GM12878 (cell line): ENCODE measurements at regions not wholly inside any gene's neighbourhood (a gene's known extent, or its start where the extent isn't known, plus 50 kb on each side); places are given as distances from the start of the nearest gene placed in this dataset.

Experiments
- ATAC-seq: fragments of 200-7000 bp; cut with Tn5 transposase; 3 replicates; pipeline ENCODE4 v1.9.1; 2020; ENCODE audit warnings: mild to moderate bottlenecking, moderate library complexity
- BruUV-seq: library from RNA; stranded (reverse); fragments of 400-500 nt; replicated peaks from 2 replicates; lab custom pipeline; 2021; lab: Mats Ljungman, UMichigan
- CTCF ChIA-PET: fragments of 300-600 bp; sonication (Branson Sonifier 250); formaldehyde crosslinking; extraction: SDS; loops from one replicate; lab custom pipeline; 2021; ENCODE audit warnings: inconsistent platforms; lab: Yijun Ruan, JAX
- POLR2A ChIA-PET: fragments of 350-600 bp; formaldehyde crosslinking; extraction: SDS; loops from one replicate; lab custom pipeline; 2021; ENCODE audit warnings: inconsistent platforms; lab: Charles Lee
- RAD21 ChIA-PET: fragments of 300-600 bp; sonication (Branson Sonifier 250); formaldehyde crosslinking; loops from one replicate; lab custom pipeline; 2023; ENCODE audit warnings: antibody characterized with exemption; ENCODE audit not compliant: unreplicated experiment; lab: Charles Lee
- SMC1A ChIA-PET: fragments of 300-600 bp; sonication (Branson Sonifier 250); formaldehyde crosslinking; loops from one replicate; lab custom pipeline; 2023; ENCODE audit not compliant: unreplicated experiment, uncharacterized antibody; lab: Charles Lee
- DNase-seq: peaks from one replicate; pipeline ENCODE4 v3.0.0-alpha.2; 2011; ENCODE audit warnings: low read depth, low spot score
- FAIRE-seq: peaks from 3 replicates; lab custom pipeline; 2011; peaks lifted over from hg19 to GRCh38; lab: Jason Lieb, UNC
- H2AFZ ChIP-seq: 2 replicates; pipeline ENCODE4 v1.6.0; 2011; ENCODE audit warnings: low read depth, low read length, control low read depth; ENCODE audit not compliant: control insufficient read depth
- H3K27ac ChIP-seq: 2 replicates; pipeline ENCODE4 v1.5.1; 2011; ENCODE audit warnings: control low read depth; ENCODE audit not compliant: control insufficient read depth, insufficient read depth
- H3K27me3 ChIP-seq, 2 experiments: replicated peaks in 1 of 2; 2 replicates each; pipeline versions ENCODE4 v1.6.0 to v1.6.1; 2011; ENCODE audit warnings: low read length in 1 of 2; ENCODE audit not compliant: control insufficient read depth in 2 of 2, insufficient read depth in 2 of 2
- H3K36me3 ChIP-seq, 2 experiments: 2 replicates each; pipeline ENCODE4 v1.5.1; 2011; ENCODE audit warnings: low read length in 1 of 2; ENCODE audit not compliant: control insufficient read depth in 2 of 2, insufficient read depth in 2 of 2
- H3K4me1 ChIP-seq: 2 replicates; pipeline ENCODE4 v1.6.1; 2011; ENCODE audit warnings: mild to moderate bottlenecking, low read length, moderate library complexity, mixed read lengths; ENCODE audit not compliant: control insufficient read depth, insufficient read depth
- H3K4me2 ChIP-seq: 2 replicates; pipeline ENCODE4 v1.6.0; 2011; ENCODE audit warnings: control low read depth; ENCODE audit not compliant: control insufficient read depth, insufficient read depth
- H3K4me3 ChIP-seq: fragments of 200-600 bp; sonication (generic); 2 replicates; pipeline ENCODE4 v1.5.1; 2016
- H3K79me2 ChIP-seq: 2 replicates; pipeline ENCODE4 v1.6.0; 2011; ENCODE audit warnings: low read length; ENCODE audit not compliant: control insufficient read depth, insufficient read depth
- H3K9ac ChIP-seq: 2 replicates; pipeline ENCODE4 v1.8.0; 2011; ENCODE audit warnings: low read length, control low read depth, mixed read lengths; ENCODE audit not compliant: control insufficient read depth, insufficient read depth
- H3K9me3 ChIP-seq: replicated peaks from 3 replicates; pipeline ENCODE4 v1.5.1; 2011; ENCODE audit warnings: mild to moderate bottlenecking, low read length; ENCODE audit not compliant: control insufficient read depth, insufficient read depth
- H4K20me1 ChIP-seq: 2 replicates; pipeline ENCODE4 v1.6.0; 2011; ENCODE audit not compliant: control insufficient read depth, insufficient read depth
- ATF2 ChIP-seq: IDR thresholded peaks from 2 replicates; pipeline ENCODE4 v1.6.1; 2012; ENCODE audit warnings: low read length, inconsistent platforms
- ATF7 ChIP-seq: fragments of 450-650 bp; IDR thresholded peaks from 2 replicates; pipeline ENCODE4 v1.6.1; 2016; ENCODE audit warnings: low read depth, mild to moderate bottlenecking
- CBX5 ChIP-seq: sonication (generic); IDR thresholded peaks from 2 replicates; pipeline ENCODE4 v1.6.1; 2016; ENCODE audit warnings: low read depth, moderate library complexity, mild to moderate bottlenecking, inconsistent platforms
- DPF2 ChIP-seq: fragments of 450-650 bp; IDR thresholded peaks from 2 replicates; pipeline ENCODE4 v1.6.1; 2017; ENCODE audit warnings: mild to moderate bottlenecking
- EP300 ChIP-seq, 2 experiments: fragments of 150-350 bp in 1 of 2; IDR thresholded peaks; 2 replicates each; pipeline ENCODE4 v1.6.1; 2011 to 2012; ENCODE audit warnings: low read depth in 2 of 2, low read length in 2 of 2, borderline replicate concordance in 1 of 2, improper control_type of control experiment in 1 of 2, inconsistent platforms in 1 of 2; ENCODE audit not compliant: control insufficient read depth in 1 of 2
- EZH2 ChIP-seq: IDR thresholded peaks from 2 replicates; pipeline ENCODE4 v1.6.1; 2012; ENCODE audit warnings: low read depth, mild to moderate bottlenecking, control low read depth, inconsistent platforms, low read length, borderline replicate concordance; ENCODE audit not compliant: control insufficient read depth
- GABPA ChIP-seq: IDR thresholded peaks from 2 replicates; pipeline ENCODE4 v1.6.1; 2014; ENCODE audit warnings: antibody characterized with exemption, low read depth, mild to moderate bottlenecking, inconsistent platforms
- HDAC2 ChIP-seq: fragments of 200-600 bp; sonication (generic); IDR thresholded peaks from 2 replicates; pipeline ENCODE4 v1.6.1; 2017
- IKZF1 ChIP-seq: fragments of 450-650 bp; conservative IDR thresholded peaks from 2 replicates; pipeline ENCODE4 v1.6.1; 2017; ENCODE audit warnings: antibody characterized with exemption, mild to moderate bottlenecking
- IKZF2 ChIP-seq, 2 experiments: fragments of 450-650 bp; IDR thresholded peaks; 2 replicates each; pipeline ENCODE4 v1.6.1; 2017; ENCODE audit warnings: mild to moderate bottlenecking in 2 of 2, moderate library complexity in 2 of 2
- MAX ChIP-seq: IDR thresholded peaks from 2 replicates; pipeline ENCODE4 v1.6.1; 2012; ENCODE audit warnings: low read depth, low read length, improper control_type of control experiment
- MEF2A ChIP-seq: IDR thresholded peaks from 2 replicates; pipeline ENCODE4 v1.6.1; 2011; ENCODE audit warnings: low read depth, mild to moderate bottlenecking, low read length, moderate library complexity; ENCODE audit not compliant: insufficient read depth
- MEF2B ChIP-seq: fragments of 450-650 bp; IDR thresholded peaks from 2 replicates; pipeline ENCODE4 v1.6.1; 2018; ENCODE audit warnings: mild to moderate bottlenecking, moderate library complexity; ENCODE audit not compliant: partially characterized antibody, poor library complexity, severe bottlenecking
- MTA2 ChIP-seq: fragments of 450-650 bp; IDR thresholded peaks from 2 replicates; pipeline ENCODE4 v1.6.1; 2016; ENCODE audit warnings: low read depth, mild to moderate bottlenecking, moderate library complexity
- MXI1 ChIP-seq: fragments of 150-350 bp; IDR thresholded peaks from 2 replicates; pipeline ENCODE4 v1.6.1; 2011; ENCODE audit warnings: low read depth, mild to moderate bottlenecking, inconsistent platforms, low read length, improper control_type of control experiment
- NBN ChIP-seq: fragments of 450-650 bp; IDR thresholded peaks from 2 replicates; pipeline ENCODE4 v1.6.1; 2016
- PAX5 ChIP-seq: IDR thresholded peaks from 2 replicates; pipeline ENCODE4 v1.6.1; 2011; ENCODE audit warnings: low read depth, low read length, borderline replicate concordance
- POLR2AphosphoS5 ChIP-seq: IDR thresholded peaks from 2 replicates; pipeline ENCODE4 v1.6.1; 2011; ENCODE audit warnings: mild to moderate bottlenecking, low read length, inconsistent platforms
- RAD51 ChIP-seq: fragments of 450-650 bp; IDR thresholded peaks from 2 replicates; pipeline ENCODE4 v1.6.1; 2016; ENCODE audit warnings: moderate library complexity, mild to moderate bottlenecking, inconsistent platforms
- RUNX3 ChIP-seq: IDR thresholded peaks from 2 replicates; pipeline ENCODE4 v1.6.1; 2012; ENCODE audit warnings: low read length, inconsistent platforms
- STAT1 ChIP-seq: fragments of 450-650 bp; conservative IDR thresholded peaks from 2 replicates; pipeline ENCODE4 v1.6.1; 2014; ENCODE audit warnings: antibody characterized with exemption, mild to moderate bottlenecking
- YY1 ChIP-seq: IDR thresholded peaks from 2 replicates; pipeline ENCODE4 v1.6.1; 2011; ENCODE audit warnings: low read depth, mild to moderate bottlenecking, low read length
- ZBED1 ChIP-seq: IDR thresholded peaks from 2 replicates; pipeline ENCODE4 v1.6.1; 2016; ENCODE audit warnings: borderline replicate concordance
- ZZZ3 ChIP-seq: IDR thresholded peaks from 2 replicates; pipeline ENCODE4 v1.6.1; 2011; ENCODE audit warnings: low read depth; ENCODE audit not compliant: control insufficient read depth, insufficient read length
- WGBS: methylation state at CpG from one replicate; pipeline ENCODE4 v1.1.6; 2016; ENCODE audit warnings: low lambda C conversion rate; ENCODE audit not compliant: insufficient replicate concordance, insufficient coverage; ENCODE audit errors: missing lambda C conversion rate; 5-methylcytosine and 5-hydroxymethylcytosine counted together
- in situ Hi-C: fragments of 300-500 bp; cut with MboI; formaldehyde crosslinking; loops from 9 replicates; pipeline ENCODE4 v1.14.3; 2018; ENCODE audit warnings: mixed read lengths
- intact Hi-C: fragments of 100-400 bp; cut with micrococcal nuclease; formaldehyde crosslinking; loops from one replicate; pipeline ENCODE4 v1.14.2; 2022; ENCODE audit not compliant: unreplicated experiment

GRCh38 chr1:182170891-182171461, 109.5 kb upstream of the ZNF648 start:
- H3K4me2 ChIP-seq, result no peak overlapping the region
- H3K36me3 ChIP-seq, result no peaks in the 10 kb centered on the region
- H2AFZ ChIP-seq, result no peak overlapping the region
- no peak overlapping the region for H3K27ac ChIP-seq
- ChIA-PET RAD21 (interaction anchor here (1.0 to 3.8 kb wide), 4 partner anchors 24 to 225 kb away, joined by 4 to 20 read pairs (median 6); no protein-coding TSS in a partner anchor), POLR2A (interaction anchor here (1.2 kb wide), 1 partner anchor 14 kb away, joined by 3 read pairs; no protein-coding TSS in a partner anchor), CTCF (interaction anchor here (1.4 to 2.0 kb wide), 5 partner anchors 24 to 225 kb away, joined by 5 to 14 read pairs (median 8); no protein-coding TSS in a partner anchor), SMC1A (interaction anchor here (0.9 to 1.8 kb wide), 6 partner anchors 23 to 39 kb away, joined by 3 to 7 read pairs (median 4); no protein-coding TSS in a partner anchor)
- no peak overlapping the region for H3K9ac ChIP-seq
- no peaks in the 10 kb centered on the region for H3K27me3 ChIP-seq
- in situ Hi-C loops (no loop called here), intact Hi-C loops (no loop called here)
- DNase-seq, result no peak
- H4K20me1 ChIP-seq, result no peaks in the 10 kb centered on the region
- peak; percentile 68 for ATAC-seq
- BruUV-seq, result no TSS peak
- H3K79me2 ChIP-seq, result no peaks in the 10 kb centered on the region
- TF ChIP-seq YY1 (peak; percentile 87), ATF7 (peak; percentile 68), STAT1 (no peak), EP300 (IDR thresholded peaks at IDR 0.05; ENCODE audit: borderline replicate concordance in 1 of 2, control insufficient read depth in 1 of 2, low read depth in 2 of 2, low read length in 2 of 2) (peak; percentile 33 to 45; a peak in 1 of 4 replicates), IKZF1 (peak; percentile 52; the same call in 1 of the 2 replicates), DPF2 (0 out of 2 replicates have a peak, but pooled peaks have one; percentile 16), NBN (no peak), PAX5 (peak; percentile 30; the same call in 1 of the 2 replicates), ZBED1 (no peak), RUNX3 (peak; percentile 10; the same call in 1 of the 2 replicates), ATF2 (peak; percentile 47; the same call in 1 of the 2 replicates), MEF2B (no peak), RAD51 (peak; percentile 72; the same call in 1 of the 2 replicates), ZZZ3 (no peak), CBX5 (no peak), POLR2AphosphoS5 (no peak), MEF2A (0 out of 2 replicates have a peak, but pooled peaks have one; percentile 61), IKZF2 (IDR thresholded peaks at IDR 0.05) (peak in 1 of 2 experiments; percentile 48; a peak in 2 of 4 replicates), GABPA (no peak), MXI1 (peak; percentile 33; the same call in 1 of the 2 replicates), MAX (peak; percentile 52; the same call in 1 of the 2 replicates), MTA2 (peak; percentile 21; the same call in 1 of the 2 replicates), HDAC2 (no peak), EZH2 (no peak)
- H3K4me3 ChIP-seq, result no peak overlapping the region
- no peaks in the 10 kb centered on the region; the same call in 1 of the 2 replicates for H3K4me1 ChIP-seq
- 23% methylated on average over 7 of the region's 7 CpGs for WGBS
- H3K9me3 ChIP-seq, result no peaks in the 10 kb centered on the region
- no peak for FAIRE-seq
